DMS79 (cell line): ENCODE measurements at regions not wholly inside any gene's neighbourhood (a gene's known extent, or its start where the extent isn't known, plus 50 kb on each side); places are given as distances from the start of the nearest gene placed in this dataset.
"Not testable (repeated sequence)": the region's sequence is repeated elsewhere in the genome, so short reads cannot be mapped to it uniquely, and the experiment has no call there.

Experiments
- DNase-seq: peaks from one replicate; lab custom pipeline; 2025; lab: John Stamatoyannopoulos, UW

DNA sequence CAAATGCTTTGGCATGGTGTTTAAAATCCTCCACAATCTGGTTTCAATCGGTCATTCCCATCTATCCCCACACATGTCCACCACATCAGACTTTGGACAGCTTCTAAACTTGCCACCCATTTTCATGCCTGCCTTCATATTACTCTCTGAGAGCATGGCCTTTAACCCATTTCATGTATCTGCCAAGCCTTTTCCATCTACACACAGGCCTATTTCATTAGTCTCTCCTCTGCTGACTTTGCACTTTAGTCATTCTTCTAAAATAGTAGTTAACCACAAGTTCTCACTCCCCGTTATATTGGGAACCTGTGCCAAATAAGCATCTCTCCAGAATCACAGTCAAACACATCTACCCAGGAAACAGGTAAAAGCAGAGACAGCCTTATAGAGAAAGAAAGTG lies 142.2 kb downstream of the MZT1 start:
- DNase-seq, result no peak

DNA sequence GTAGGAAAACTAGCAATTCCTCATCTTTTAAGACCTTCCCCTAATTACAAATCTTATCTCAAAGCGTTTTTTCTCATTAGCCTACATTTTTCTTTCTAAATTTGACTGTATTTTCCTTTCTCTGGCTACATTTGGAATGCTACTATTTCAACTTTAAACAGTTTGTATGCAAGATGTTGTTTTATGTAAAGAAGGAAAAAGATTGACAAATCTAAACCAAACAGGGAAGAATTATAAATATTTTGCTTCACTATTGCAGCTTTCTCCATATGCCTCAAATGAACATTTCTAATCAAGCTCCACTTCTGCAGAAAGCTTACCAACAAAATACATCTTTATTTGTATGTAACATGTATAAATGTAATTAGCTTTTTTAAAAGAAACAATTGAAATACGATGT lies 156.2 kb downstream of the MZT1 start:
- no peak for DNase-seq

DNA sequence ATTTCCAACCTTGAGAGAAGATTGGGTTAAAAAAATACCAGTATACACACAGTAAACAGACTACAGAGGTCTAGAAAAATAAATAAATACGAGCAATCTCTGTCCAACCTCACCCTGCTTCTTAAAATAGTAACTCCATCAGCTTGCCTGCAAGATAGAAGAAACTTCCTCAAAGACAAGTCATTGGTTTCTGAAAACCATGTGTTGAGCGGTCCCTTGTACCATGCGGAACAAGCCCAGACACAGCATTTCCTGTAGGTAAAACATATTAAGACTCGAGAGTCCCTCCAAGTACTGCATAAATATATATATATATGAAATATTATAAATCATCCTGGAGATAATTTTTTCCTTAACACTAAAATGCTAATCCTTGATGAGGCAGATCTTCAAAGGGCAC lies 157.4 kb downstream of the MZT1 start:
- no peak for DNase-seq

DNA sequence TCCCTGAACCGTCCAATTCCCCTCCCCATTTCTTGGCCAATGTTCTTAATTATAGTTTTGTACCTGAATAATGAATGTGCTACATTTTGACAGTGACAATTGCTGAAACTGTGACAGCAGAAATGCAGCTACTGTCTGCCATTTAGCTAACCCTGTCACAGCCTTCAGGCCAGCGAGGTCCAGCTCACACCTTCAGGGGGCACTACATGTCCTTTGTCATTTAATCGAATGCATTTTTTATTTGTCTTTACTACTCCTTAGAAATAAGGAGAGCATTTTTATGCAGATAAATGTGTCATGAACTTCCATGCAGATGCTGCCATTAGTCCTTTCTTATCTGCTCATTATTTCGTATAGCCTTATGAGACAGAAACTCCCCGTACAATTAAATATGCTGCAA lies 159.9 kb downstream of the MZT1 start:
- no peak for DNase-seq

DNA sequence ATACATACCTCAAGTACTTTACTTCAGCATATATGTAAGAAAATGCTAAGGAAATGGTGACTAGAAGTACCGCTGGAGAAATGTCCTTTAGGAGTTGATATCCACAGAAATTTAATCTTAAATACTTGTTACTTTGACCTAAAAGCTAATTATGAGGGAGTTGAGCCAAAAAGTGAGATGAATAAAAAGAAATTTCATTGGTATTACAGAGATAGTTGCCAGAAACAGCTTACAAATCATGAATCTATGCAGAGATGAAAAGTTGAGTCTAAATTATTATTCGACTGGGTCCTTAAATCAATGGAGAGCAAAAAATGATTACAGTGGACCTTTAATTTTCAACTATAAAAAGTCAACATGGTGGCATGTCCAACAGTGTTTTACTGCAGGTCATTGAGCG lies 160.9 kb downstream of the MZT1 start:
- DNase-seq, result no peak

- no peak for DNase-seq
These were observed 161.5 kb downstream of the MZT1 start for GRCh38 chr13:72565893-72566292.

DNA sequence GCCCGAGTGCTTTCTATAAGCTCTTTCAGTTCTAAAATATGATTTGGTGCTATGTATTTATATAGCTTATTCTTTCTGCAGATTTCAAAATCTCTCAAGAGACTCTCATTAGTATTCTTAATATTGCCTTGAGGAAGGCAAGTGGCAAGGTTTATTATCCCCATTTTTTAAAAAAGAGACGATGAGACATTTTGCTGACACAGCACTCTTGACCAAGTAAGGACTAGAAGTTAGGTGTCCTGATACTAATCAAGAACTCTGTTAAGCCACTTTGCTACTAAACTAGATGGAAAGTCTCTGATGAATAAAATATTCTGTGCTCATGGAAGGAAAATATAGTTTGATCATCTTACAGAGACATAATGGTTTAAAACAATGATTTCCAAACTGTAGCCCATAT lies 164.7 kb downstream of the MZT1 start:
- DNase-seq, result no peak

GRCh38 chr13:72561791-72562190 lies 165.6 kb downstream of the MZT1 start:
- no peak for DNase-seq

DNA sequence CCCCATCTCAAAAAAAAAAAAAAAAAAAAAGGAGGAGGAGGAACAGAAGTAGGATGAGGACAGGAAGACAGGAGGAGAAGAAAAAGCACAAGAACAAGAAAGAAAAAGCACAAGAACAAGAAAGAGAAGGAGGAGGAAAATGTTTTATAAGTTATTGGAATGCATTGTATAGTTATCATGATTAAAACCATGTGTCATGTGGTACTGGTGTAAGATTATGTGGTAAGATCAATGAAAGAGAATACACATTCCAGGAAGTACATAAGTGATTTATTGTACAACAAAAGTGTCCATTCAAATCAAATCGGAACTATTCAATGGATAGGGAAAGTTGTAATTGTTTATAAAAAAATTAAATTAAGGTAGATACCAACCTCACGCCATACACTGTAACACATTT lies 167.7 kb downstream of the MZT1 start:
- DNase-seq, result no peak

DNA sequence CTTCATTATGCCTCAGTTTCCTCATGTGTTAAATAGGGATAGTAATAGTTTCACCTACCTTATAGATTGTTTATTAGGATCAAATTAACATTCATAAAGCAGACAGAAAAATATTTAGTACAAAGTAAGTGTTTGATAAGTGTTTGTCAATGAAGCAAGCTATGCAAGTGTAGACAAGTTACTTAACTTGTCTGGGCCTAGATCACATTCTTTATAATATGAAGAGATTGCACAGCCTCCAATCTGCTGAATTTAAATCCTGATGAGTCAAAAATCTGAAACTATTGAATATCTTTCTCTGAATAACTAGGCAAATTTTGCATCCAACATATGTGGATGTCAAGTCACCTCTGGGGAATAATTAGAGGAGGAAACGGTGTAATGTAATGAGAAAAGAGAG lies 170.5 kb downstream of the MZT1 start:
- no peak for DNase-seq

- no peak for DNase-seq
These were observed 171.8 kb downstream of the MZT1 start for GRCh38 chr13:72555601-72556000.

DNA sequence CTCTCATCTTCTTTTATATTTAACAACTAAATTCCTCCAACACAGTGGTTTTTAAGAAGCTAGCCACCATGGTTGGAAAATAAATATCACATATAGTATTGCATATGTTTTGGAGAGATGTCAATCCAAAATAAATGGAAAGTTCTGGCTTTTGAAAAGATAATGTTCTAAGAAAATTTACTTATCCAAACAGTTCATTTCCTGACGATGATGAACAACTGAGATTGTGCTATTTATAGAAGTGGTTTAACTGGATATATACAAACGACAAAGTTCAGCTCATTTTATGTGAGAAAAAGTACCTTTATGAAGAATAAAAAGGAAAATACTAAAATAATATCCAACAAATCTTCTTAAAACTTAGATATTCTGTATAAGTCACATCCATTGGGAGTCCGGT lies 174.7 kb downstream of the MZT1 start:
- DNase-seq, result no peak

DNA sequence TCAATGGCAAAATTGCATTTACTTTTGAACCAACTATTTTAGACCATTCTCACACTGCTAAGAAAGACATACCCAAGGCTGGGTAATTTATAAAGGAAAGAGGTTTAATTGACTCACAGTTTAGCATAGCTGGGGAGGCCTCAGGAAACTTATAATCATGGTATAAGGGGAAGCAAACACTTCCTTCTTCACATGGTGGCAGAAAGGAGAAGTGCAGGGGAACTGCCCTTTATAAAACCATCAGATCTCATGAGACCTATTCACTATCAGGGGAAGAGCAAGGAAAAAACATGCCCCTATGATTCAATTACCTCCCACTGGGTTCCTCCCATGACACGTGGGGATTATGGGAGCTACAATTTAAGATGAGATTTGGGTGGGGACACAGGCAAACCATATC lies 181.5 kb downstream of the MZT1 start:
- not testable (repeated sequence) for DNase-seq

GRCh38 chr13:72545030-72545719 lies 182.3 kb downstream of the MZT1 start:
- no peak for DNase-seq

GRCh38 chr13:72544042-72544441 lies 183.4 kb downstream of the MZT1 start:
- no peak for DNase-seq

GRCh38 chr13:72542241-72542640 lies 185.2 kb downstream of the MZT1 start:
- DNase-seq, result no peak

DNA sequence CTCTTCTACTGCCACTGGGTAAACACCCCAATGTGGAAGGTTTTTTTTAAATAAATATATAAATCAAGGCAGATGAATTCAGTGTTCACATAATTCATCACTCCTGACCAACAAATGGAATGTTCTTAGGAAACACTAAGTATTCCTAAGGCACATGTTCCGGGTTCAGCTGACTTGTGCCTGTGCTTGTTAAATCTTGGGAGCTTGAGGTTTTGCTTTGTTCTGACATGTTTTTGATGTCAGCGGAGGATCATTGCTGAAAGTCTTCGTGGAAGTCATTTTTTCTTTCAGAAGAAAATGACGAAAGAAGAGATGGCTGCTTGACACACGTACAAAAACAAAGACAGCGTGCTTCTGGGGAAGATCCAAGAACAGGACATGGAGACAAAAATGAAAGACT lies 185.8 kb downstream of the MZT1 start:
- no peak for DNase-seq

- DNase-seq, result no peak
These were observed 186.5 kb downstream of the MZT1 start for GRCh38 chr13:72540881-72541280.

- DNase-seq, result no peak
These were observed 187.5 kb downstream of the MZT1 start for GRCh38 chr13:72539925-72540324.

DNA sequence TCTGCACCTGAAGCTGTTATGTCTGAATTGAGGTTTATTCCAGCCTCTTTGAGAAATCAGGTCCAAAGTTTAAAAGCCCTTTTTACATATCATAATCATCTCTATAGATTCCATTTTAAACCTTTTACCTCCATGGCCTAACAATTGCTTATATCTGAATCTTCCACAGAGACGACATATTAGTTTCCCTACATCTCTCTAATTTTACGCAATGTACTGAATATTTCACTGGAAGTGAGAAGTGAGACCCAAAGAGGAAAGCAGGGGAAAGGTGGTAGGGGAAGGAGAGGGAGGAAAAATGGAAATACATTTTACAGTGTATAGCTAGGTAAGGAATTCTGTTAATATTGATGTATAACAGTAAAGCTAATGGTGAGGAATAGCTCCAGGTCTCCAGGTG lies 189.6 kb downstream of the MZT1 start:
- DNase-seq, result no peak

DNA sequence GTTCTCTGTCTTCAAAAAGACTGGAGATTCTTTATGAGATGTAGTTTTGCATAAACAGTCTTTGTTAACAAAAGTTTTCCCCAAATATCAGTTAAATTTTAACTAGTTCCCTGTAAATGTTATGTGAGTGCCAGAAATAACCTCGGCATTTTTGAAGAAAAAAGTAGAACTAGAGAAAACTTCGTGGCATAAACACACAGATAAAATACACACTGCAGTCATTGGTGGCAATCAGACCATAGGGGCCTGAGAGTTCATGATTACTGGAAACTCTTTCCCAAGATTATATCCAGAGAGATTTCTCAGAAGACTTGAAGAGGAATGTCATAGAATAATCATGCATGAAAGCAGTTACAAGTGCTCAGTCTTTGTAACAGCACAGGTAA lies 190.0 kb downstream of the MZT1 start:
- peak; percentile 15 for DNase-seq

DNA sequence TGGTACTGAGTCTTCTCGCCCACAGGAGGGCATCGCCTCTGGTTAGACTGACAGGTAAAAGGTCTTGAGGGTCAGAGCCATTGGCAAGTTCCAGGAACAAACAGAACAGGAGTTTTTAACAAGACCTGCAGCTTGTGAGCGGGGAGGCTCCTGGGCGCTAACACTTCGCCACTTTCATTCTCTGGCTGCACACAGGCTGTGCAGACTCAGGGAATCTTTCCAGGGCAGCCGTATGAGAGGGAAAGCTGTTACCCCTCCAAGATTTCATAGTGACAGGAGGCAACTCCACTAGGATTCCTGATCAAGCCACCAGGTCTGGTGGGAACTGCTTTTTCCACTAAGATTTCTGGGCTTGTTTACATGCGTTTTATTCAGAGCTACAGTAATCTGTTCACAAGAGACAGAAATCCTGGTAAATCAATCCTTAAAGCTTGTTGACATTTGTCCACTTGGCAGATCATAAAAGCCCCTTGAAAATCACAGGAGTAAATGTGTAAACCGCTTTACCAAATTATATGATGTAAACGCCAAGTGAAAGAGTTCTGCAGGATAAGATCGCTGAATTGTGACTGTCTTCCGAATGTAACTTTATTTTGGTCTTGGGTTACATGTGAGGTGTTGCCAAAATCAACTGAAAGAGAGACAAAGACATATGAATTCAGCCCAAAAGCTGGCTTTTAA lies 190.6 kb downstream of the MZT1 start:
- DNase-seq, result peak; percentile 16

DNA sequence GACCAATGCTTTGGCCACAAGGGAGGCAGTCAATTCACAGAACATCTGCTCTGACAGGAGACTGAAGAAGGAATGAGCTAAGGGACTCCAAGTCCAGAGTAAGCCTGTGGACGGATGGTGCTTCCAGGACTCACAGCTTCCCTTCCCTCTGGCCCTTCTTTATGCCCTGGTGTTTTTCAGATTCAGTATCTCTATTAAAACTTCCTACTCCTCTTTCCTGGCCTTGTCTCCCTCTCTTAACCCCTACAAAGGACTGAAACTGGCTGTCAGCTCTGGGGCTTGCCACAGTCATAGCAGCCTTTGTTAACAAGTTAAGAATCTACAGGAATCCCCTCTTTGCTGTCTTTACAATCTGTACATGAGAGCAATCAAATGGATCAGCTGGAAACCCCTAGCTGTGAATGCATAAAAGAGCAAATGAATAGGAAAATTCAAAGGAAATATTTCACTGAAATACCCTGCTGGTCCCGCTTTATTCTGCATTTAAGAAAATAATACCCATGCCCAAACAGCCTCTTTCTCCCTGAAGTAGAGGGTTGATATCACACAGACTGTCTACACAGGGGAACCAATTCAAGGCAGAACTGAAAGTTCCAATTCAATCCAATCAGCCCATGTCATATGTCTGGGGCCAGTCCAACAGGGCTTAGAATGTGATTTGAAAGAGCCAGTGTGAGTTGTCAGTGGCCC lies 192.3 kb downstream of the MZT1 start:
- no peak for DNase-seq

GRCh38 chr13:72530471-72530870 lies 197.0 kb downstream of the MZT1 start:
- DNase-seq, result no peak
